GM19452 (cell line): ENCODE measurements at regions not wholly inside any gene's neighbourhood (a gene's known extent, or its start where the extent isn't known, plus 50 kb on each side); places are given as distances from the start of the nearest gene placed in this dataset.
"Not testable (repeated sequence)": the region's sequence is repeated elsewhere in the genome, so short reads cannot be mapped to it uniquely, and the experiment has no call there.

ENCODE experiments used
- ATAC-seq: cut with Tn5 transposase; IDR thresholded peaks from one replicate; pipeline ENCODE4 v1.9.1; 2021; ENCODE audit not compliant: unreplicated experiment

DNA sequence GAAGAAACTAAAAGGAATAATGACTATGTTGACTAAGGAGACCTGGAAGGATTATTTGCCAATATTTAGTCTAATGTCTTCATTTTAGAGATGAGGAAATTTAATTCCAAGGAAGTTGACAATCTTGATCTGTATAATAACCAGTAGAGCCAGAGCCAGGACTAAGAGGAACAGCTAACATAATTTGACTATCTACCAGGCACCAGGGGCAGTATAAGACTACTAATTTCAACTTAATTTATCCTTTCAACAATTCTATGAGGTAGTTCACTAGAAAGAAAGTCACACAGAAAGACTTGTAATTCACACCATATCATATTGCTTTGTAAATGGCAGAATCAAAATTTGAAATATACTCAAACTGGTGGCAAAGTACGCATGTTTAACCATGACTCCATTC, 273.0 kb upstream of the STXBP5 start:
- no peak for ATAC-seq

DNA sequence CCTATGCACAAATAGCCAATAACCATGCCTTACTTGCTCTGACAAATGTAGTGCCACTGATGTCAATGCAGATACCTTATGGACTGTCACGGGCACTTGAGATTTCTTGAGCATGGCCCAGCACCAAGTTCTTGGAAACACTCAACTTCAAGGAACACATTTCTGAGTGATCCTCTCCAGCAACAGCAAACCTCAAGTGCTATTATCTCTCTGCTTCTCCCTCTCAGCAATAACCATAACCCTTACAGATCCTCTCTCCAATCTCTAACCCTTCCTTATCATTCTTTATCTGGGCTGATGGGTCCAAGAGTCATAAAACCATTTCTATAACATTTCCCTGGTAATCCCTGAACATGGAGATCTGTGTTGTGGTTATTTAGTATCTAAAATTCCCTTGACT, 266.9 kb upstream of the STXBP5 start:
- ATAC-seq: no peak

DNA sequence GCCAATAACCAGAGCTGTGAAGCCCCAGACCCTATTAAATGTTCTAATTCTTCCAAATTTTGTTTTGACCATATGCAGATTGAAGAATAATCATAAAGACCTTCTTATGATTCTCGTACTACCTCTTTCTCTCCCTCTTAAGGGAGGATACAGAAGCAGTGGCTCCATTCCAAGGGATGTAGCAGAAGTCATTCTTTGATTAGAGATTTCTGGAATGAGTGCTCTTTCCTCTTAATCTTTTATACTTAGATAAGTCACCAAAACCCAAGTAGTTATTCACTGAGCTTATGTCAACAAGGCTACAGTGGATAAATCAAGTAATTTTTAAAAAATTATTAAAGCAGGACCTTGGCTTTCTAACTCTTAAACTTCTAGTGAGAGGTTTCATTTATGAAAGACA, 266.0 kb upstream of the STXBP5 start:
- ATAC-seq: no peak

DNA sequence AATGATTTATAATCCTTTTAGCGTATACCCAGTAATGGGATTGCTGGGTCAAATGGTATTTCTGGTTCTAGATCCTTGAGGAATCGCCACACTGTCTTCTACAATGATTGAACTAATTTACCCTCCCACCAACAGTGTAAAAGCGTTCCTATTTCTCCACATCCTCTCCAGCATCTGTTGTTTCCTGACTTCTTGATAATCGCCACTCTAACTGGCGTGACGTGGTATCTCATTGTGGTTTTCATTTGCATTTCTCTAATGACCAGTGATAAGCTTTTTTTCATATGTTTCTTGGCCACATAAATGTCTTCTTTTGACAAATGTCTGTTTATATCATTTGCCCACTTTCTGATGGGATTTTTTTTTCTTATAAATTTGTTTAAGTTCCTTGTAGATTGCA, 264.8 kb upstream of the STXBP5 start:
- ATAC-seq: not testable (repeated sequence)

DNA sequence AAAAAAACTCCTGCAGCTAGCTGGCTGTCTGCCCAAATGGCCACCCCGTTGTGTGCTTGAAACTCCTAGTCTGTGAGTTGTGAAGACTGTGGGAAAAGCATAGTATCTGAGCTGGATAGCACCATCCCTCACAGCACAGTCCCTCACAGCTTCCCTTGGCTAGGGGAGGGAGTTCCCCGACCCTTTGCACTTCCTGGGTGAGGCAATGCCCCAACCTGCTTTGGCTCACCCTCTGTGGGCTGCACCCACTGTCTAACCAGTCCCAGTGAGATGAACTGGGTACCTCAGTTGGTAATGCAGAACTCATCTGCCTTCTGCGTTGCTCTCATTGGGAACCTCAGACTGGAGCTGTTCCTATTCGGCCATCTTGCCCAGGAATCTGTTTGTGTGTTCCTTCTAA, 260.6 kb upstream of the STXBP5 start:
- ATAC-seq: no peak

DNA sequence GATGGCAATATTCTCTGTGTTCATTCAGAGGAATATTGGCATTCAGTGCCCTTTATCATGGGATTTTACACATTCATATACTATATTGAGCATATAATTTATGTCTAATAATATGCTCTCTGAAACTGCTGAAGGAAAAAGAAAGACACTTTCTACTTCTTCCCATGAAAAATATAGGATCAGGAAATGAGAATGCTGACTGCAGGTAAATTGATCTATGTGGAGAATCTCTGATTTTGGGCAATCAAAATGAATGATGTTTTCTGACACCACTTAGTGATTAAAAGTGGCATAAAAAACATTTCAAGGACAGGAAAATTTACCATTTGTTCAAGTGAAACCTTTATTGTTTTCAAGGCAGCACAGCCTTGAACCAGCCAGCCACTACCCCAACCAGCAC, 260.1 kb upstream of the STXBP5 start:
- no peak for ATAC-seq

DNA sequence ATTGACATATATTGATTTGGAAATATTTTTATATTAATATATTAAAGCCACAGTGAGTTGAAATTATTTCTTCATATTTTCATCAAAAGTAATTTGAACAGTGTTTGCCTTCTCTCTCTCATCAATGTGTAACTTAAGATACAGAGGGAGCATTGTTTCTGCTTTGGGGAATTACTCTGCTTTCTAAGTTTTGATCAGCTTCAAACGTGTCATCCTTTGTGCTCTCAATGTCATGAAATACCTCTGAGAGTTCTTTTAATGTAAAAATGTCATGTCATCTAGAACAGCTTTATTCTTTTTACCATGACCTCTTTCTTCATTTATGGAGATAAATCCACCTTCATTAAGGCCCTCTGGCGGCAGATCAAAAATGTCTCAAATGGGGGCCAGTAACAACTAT, 259.4 kb upstream of the STXBP5 start:
- ATAC-seq: no peak

DNA sequence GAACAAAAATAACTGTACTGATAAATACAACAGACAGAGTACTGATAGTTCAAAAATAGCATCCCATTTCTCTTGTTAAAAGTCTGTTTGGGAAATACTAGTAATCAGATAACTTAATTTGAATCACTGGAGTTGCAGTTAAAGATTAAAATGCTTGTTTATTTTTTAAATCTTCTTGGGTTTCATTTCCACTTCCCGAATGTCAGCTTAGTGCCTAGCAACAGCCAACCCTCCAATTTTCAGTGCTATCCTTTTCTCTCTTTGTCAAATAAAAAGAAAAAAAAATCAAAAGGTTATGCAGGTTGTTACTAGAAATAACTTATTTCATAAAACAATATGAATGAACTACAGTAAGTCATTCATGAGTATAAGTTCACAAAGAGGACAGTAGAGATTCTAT, 257.7 kb upstream of the STXBP5 start:
- ATAC-seq: no peak

DNA sequence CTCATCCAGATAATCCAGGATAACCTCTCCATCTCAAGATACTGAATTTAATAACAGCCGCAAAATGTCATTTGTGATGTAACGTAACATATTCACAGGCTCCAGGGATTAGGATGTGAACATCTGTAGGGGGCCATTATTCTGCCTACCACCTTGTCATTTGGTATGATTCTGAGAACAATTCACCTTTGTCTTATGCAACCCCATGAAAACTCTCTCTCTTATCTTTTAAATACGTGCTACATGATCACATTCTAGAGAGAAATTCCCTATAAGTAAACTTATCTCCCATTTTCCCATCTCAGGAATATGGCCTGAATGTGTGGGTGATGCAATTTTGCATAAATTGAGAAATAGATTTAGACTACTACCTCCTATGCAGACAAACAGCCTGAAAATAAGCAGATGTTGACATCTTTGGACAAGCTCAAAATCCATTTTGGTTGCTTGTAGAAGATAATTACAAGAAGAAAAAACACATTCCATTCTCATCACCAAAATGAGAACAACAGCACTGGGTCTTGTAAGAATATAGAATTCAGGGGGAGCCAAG, 255.4 kb upstream of the STXBP5 start:
- no peak for ATAC-seq

DNA sequence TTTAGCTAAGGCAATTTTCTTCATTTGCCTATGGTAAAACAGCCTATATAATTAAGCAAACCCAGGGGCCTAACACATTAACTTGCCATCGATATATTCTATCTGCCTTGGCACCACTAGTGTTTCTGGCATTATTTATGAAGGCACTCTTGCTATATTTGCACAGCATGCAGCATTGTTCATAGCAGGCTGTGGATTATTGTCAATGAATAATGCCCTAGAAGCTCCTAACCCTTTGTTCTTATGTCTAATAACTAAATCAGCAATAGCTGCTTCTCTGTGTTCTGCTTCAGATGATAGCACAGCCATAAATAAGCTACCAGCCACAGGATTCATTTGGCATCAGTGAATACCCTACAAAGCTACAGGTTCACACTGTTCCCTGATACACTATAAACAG, 254.8 kb upstream of the STXBP5 start:
- ATAC-seq: no peak

DNA sequence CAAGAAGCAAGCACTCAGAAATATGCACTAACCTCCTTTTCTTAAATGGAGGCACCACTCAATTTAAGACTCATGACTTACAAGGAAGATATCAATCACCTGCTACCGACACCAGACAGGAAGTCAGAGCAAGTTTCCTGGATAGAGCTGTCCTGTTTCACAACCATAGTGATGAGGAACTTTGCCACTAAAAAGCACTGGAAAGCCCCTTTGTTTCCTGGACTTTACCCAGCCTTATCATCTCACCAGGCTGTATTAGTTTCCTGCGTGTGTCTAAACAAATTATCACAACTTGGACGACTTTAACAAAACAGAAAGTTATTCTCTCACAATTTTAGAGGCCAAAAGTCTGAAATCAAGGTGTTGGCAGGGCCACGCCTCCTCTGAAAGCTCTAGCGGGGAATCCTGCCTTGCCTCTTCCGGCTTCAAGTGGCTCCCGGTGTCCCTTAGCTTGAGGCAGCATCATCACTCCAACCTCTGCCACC, 253.8 kb upstream of the STXBP5 start:
- ATAC-seq: no peak

DNA sequence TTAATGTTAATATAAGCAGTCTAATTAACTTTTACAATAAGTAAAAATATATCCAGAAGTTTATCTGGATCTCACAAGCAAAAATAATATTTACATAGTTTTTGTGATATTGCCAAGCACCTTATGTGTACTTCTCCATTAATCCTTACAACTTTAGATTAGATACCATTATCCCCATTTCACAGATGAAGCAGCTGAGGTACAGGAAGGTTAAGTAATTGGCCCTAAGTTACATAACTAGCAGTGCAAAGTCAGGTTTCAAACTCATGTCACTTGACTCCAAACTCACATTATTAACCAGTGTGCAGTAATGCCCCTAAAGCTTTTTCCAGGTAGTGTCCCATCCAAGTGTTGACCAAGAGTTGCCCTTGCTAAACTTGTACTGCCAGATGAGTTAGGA, 248.6 kb upstream of the STXBP5 start:
- ATAC-seq: no peak

DNA sequence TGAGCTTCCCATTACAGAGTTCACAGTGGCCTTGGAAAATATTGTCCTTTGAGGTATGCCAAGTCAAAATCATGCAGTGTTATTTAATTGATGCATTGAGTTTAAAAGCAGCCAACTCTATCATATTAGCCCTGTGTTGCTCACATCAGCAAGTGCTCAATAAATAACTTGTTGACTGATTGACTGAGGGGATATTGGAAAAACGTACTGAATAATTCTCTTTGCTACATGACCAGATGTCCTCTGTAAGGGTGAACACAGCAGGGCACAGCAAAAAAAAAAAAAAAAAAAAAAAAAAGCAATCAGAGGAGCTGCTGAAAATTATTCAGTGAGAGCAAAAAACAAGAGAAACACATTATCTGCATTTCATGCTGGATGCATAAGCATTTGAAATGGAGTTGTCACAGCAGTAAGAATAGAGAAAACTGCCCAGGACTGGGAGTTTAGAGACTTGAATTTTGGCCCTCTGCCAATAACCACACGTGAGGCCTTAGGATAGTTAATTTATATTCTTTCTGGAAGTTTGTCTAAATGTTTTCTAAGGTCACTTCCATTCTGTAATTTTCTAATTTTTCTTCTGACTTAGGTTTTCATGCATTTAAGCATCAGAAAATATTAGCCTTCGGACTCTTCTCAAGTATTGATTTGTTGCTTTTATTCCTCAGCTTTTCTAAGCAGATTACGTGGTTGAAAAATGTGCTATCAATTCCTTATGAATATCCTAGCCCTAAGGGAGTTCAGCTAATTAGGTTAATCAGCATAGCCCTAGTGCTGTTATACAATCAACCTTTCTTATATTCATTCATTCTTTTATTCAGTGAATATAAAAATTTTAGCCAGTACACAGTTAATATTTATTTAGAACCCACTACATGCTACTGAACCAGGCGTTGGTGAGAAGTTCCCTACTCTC, 246.8 kb upstream of the STXBP5 start:
- no peak for ATAC-seq

DNA sequence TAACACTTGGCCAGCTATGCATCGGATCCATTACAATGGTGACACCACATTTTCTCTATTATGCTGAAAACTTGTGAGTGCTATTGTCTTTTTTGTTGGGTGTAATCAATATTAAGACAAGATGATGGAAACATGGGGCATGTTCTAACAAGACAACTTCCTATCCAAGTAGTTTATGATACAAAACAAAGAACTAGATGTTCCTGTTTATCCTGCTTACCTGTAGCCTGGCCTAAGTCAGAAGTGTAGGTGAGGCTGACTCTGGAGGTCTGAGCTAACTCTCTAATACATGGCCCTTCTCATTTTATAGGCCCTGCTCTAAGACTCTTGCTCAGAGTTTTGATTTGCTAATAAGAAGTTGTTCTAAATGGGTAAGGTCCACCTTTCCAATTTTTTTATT, 242.4 kb upstream of the STXBP5 start:
- no peak for ATAC-seq

DNA sequence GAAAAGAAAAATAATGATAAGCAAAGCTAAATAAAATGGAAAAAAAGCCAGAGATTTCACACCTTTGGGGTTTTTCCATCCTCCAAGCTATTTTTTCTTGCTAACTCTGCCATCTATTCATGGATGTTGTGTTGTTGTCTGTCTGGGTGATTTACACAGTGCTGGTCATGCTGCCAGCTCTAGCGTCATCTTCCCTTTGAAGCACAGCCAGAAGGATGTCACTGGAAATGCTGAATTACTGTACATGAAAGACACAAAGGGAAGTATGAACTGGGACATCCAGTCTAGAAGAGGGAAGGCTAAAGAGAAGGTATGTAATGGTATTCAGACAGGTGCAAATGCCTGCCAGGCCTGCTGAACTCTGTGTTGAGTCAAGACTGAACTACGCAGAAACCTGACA, 241.9 kb upstream of the STXBP5 start:
- no peak for ATAC-seq

DNA sequence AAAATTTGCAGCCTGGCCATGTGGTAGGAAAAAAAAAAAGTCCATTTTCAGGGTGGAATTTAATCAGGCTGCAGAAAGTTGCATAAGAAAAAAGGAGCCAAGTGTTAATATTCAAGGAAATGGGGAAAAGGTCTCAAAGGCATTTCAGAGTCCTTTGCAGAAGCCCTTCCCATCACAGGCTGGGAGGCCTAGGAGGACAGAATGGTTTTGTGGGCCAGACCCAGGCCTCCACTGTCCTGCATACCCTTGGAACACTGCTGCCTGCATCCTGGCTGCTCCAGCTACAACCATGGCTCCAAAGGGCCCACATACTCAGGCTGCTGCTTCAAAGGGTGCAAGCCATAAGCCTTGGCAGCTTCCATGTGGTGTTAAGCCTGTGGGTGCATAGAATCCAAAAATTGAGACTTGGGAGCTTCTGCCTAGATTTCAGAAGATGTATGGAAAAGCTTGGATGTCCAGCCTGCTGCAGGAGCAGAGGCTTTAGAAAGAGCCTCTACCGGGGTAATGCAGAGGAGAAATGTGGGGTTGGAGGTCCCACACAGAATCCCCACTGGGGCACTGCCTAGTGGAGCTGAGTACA, 239.0 kb upstream of the STXBP5 start:
- no peak for ATAC-seq

DNA sequence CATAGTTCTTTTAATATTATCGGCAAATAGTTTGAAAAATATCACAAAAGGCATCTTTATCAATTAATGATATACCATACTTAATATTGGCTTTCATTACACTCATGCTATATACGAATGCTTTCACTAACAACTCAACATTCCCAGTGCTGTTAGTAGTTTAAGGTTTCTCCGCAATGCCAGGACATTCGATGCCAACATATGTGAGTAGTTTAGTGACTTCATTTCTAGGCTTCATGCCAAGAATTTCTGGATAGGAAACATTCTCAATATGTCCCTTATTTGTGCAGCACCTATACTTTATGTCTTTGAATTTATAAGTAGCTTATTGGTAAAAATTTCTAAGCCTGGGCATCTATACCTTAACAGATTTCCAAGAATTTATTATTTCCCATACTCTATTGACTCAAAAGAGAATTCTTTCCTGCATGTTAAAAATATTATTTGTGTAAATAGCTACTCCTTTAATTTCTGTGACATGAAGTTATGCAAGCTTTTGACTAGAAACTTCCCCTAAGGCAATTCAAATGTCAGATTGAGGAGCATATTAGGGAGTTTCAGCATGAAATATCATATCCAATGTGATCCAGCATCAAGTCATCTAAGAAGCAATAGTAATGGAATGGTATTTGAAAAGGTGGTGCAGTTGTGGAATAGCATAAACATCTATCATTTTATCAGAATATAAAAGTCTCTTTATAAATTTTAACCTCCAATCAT, 236.0 kb upstream of the STXBP5 start:
- no peak for ATAC-seq

DNA sequence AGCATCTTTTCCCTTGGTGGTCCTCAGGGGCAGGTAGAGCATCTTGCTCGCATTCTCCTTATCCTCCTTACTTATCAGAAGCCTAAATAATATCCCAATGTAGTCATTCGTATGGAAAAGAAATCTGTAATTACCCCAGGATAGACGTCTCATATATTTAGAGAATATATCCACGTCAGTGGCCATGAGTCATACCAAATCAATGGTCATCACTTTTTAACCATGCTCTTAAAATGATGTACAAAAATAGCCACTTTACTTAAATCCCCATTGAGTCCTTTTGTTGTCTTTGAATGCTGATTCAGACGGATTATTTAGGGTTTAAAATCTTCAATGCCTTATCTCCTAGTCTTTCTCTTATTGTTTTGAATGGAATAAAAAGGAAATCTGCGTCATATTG, 231.7 kb upstream of the STXBP5 start:
- no peak for ATAC-seq

DNA sequence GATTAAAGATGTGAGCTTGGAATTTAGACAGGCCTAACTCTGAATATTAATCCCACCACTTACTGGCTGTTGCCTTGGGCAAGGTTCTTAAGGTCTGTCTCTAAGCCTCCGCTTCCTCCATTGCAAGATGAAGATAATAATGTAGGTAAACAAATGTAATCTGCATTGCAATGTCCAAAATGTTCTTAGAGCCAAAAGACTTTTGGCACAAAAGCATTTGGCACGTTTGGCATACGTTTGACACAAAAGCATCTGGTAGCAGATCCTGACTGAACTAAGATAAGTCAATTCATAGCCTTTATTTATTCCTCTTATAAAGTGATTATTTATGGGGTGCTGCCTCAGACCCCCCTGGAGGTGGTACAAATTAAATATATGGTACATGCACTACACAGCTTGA, 229.9 kb upstream of the STXBP5 start:
- no peak for ATAC-seq

DNA sequence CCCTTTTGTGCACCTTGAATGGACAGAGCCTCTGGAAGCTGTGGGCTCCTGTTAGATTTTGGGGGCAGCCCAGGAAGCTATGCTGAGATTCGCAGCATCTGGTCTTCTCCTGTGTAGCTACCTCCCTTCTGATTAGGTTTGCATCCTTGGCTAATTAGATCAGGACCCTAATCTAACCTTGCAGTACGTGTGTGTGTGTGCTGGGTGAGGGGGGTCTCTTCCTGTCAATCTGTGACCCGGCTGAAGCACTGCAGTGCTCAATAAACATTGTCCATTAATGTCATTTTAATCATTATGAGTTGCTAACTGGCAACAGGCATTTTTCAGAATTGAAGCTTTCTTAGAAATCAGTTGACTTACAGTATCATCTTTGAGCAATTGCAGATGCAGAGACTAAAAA, 229.1 kb upstream of the STXBP5 start:
- no peak for ATAC-seq

DNA sequence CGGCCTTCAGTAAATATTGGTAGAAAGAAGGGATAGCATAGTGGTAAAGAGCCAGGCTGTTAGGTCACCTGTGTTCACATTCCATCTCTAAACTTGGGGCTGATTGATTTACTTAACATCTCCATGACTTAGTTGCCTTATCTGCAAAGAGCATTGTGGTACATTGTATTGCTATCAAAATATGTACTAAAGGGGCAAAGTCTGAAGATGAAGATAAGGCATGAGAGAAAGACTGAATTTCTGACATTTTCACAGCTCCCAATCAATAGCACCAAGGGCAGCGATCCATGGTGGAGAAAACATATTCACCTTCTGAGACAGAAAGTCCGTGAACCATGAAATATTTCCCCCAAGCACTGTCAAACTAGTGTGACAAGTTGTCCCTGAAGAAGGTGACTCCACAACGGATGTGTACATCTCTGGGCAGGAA, 223.3 kb upstream of the STXBP5 start:
- ATAC-seq: no peak

DNA sequence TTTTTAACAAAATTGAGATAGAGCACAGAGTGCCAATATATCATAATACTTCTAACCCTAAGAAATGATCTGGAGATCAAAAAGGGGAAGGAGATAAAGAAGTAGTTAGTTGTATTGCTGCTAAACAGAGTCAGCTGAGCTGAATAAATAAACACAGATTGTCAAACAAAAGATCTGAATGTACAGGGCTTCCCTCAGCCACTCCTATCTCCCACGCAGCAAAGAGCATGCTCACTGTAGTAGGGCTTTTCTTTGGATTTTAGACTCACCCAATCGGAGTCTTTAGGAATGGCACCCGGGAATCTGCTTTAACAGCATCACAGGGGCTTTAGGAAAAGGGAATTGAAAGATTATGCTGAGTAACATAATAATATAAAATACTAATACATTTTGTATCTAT, 222.2 kb upstream of the STXBP5 start:
- no peak for ATAC-seq
